Fibroblast of lung (primary cell): ENCODE measurements at regions not wholly inside any gene's neighbourhood (a gene's known extent, or its start where the extent isn't known, plus 50 kb on each side); places are given as distances from the start of the nearest gene placed in this dataset.

Experiments used
- DNase-seq, 2 donors: peaks; one replicate each; pipeline versions ENCODE4 v3.0.0 to v3.0.0-alpha.2; 2010; ENCODE audit warnings: low read depth in 2 of 2
- H2AFZ ChIP-seq: 2 replicates; pipeline ENCODE4 v1.5.1; 2012; ENCODE audit warnings: low read length, control low read depth, inconsistent platforms
- H3K27ac ChIP-seq: 2 replicates; pipeline ENCODE4 v1.5.1; 2011; ENCODE audit warnings: low read length, control low read depth; ENCODE audit not compliant: insufficient read depth
- H3K27me3 ChIP-seq: 2 replicates; pipeline ENCODE4 v1.5.1; 2011; ENCODE audit warnings: mild to moderate bottlenecking, low read length; ENCODE audit not compliant: control insufficient read depth, insufficient read depth
- H3K36me3 ChIP-seq: 2 replicates; pipeline ENCODE4 v1.5.1; 2011; ENCODE audit warnings: low read length; ENCODE audit not compliant: control insufficient read depth, insufficient read depth
- H3K4me1 ChIP-seq: 2 replicates; pipeline ENCODE4 v1.5.1; 2011; ENCODE audit warnings: low read length; ENCODE audit not compliant: control insufficient read depth, insufficient read depth; ENCODE audit errors: extremely low read depth
- H3K4me2 ChIP-seq: 2 replicates; pipeline ENCODE4 v1.5.1; 2011; ENCODE audit warnings: low read length, control low read depth; ENCODE audit not compliant: insufficient read depth; ENCODE audit errors: extremely low read depth
- H3K4me3 ChIP-seq, 4 experiments: fragments of 200-600 bp in 1 of 4; sonication (generic) in 1 of 4; replicated peaks in 1 of 4; 2 replicates each; pipeline ENCODE4 v1.5.1; 2011 to 2016; ENCODE audit warnings: low read length in 4 of 4, low read depth in 3 of 4, mild to moderate bottlenecking in 3 of 4, control low read depth in 2 of 4, inconsistent platforms in 1 of 4, mixed read lengths in 1 of 4; ENCODE audit not compliant: insufficient read depth in 1 of 4; ENCODE audit errors: control extremely low read depth in 1 of 4
- H3K79me2 ChIP-seq: 2 replicates; pipeline ENCODE4 v1.5.1; 2012; ENCODE audit warnings: mild to moderate bottlenecking, low read length, inconsistent platforms; ENCODE audit not compliant: control insufficient read depth, insufficient read depth
- H3K9ac ChIP-seq: 2 replicates; pipeline ENCODE4 v1.5.1; 2011; ENCODE audit warnings: mild to moderate bottlenecking, low read length, control low read depth; ENCODE audit not compliant: insufficient read depth
- H3K9me3 ChIP-seq: 2 replicates; pipeline ENCODE4 v1.5.1; 2012; ENCODE audit warnings: low read depth, low read length; ENCODE audit not compliant: control insufficient read depth, insufficient read depth
- H4K20me1 ChIP-seq: 2 replicates; pipeline ENCODE4 v1.5.1; 2011; ENCODE audit warnings: low read length; ENCODE audit not compliant: control insufficient read depth, insufficient read depth; ENCODE audit errors: extremely low read depth
- CTCF ChIP-seq, 2 donors: IDR thresholded peaks in 1 of 2; conservative IDR thresholded peaks in 1 of 2; 1 replicate in 1 of 2; 2 replicates in 1 of 2; pipeline ENCODE4 v1.5.1; 2011 to 2012; ENCODE audit warnings: low read length in 2 of 2, control low read depth in 1 of 2, inconsistent platforms in 1 of 2, low read depth in 1 of 2, mild to moderate bottlenecking in 1 of 2
- EZH2 ChIP-seq: IDR thresholded peaks from 2 replicates; pipeline ENCODE4 v1.5.1; 2012; ENCODE audit warnings: low read length, control low read depth, mild to moderate bottlenecking; ENCODE audit errors: missing control alignments

- DNase-seq, result peak in 1 of 2 donors; percentile 42
- H3K36me3 ChIP-seq, result no peaks in the 10 kb centered on the region
- no peak overlapping the region for H3K4me2 ChIP-seq
- H2AFZ ChIP-seq, result no peak overlapping the region
- TF ChIP-seq CTCF (conservative IDR thresholded peaks at IDR 0.05 in 1 of 2, IDR thresholded peaks at IDR 0.05 in 1 of 2; ENCODE audit: low read depth in 1 of 2, low read length in 2 of 2) (no peak), EZH2 (no peak)
- H3K4me1 ChIP-seq, result no peaks in the 10 kb centered on the region
- no peak overlapping the region for H3K4me3 ChIP-seq
- no peaks in the 10 kb centered on the region for H3K9me3 ChIP-seq
- no peaks in the 10 kb centered on the region for H3K79me2 ChIP-seq
- no peak overlapping the region for H3K9ac ChIP-seq
- no peaks in the 10 kb centered on the region for H3K27me3 ChIP-seq
- no peaks in the 10 kb centered on the region for H4K20me1 ChIP-seq
- no peak overlapping the region for H3K27ac ChIP-seq
These were observed 133.5 kb upstream of the THBS1 start for GRCh38 chr15:39447346-39447745.

- H3K27ac ChIP-seq, result no peak overlapping the region
- no peak for DNase-seq
These were observed 133.0 kb upstream of the THBS1 start for GRCh38 chr15:39447881-39448280.

GRCh38 chr15:39448409-39448808 is 132.5 kb upstream of the THBS1 start:
- Histone ChIP-seq H3K79me2 (no peaks in the 10 kb centered on the region), H3K4me1 (no peaks in the 10 kb centered on the region), H3K9ac (no peak overlapping the region), H3K27me3 (no peaks in the 10 kb centered on the region), H3K4me3 (no peak overlapping the region), H3K27ac (no peak overlapping the region), H3K4me2 (no peak overlapping the region), H3K9me3 (no peaks in the 10 kb centered on the region), H3K36me3 (no peaks in the 10 kb centered on the region), H2AFZ (no peak overlapping the region), H4K20me1 (no peaks in the 10 kb centered on the region)
- DNase-seq, result peak in 1 of 2 donors; percentile 54
- no peak for TF ChIP-seq EZH2
- no peak for TF ChIP-seq CTCF (conservative IDR thresholded peaks at IDR 0.05 in 1 of 2, IDR thresholded peaks at IDR 0.05 in 1 of 2; ENCODE audit: low read depth in 1 of 2, low read length in 2 of 2)

More at GRCh38 chr15:39447881-39448280, 133.0 kb upstream of the THBS1 start:
- no peaks in the 10 kb centered on the region for H3K4me1 ChIP-seq
- H3K4me3 ChIP-seq, result no peak overlapping the region
- no peaks in the 10 kb centered on the region for H3K36me3 ChIP-seq
- H3K9ac ChIP-seq, result no peak overlapping the region
- no peaks in the 10 kb centered on the region for H3K9me3 ChIP-seq
- no peak overlapping the region for H3K4me2 ChIP-seq
- H3K79me2 ChIP-seq, result no peaks in the 10 kb centered on the region
- no peaks in the 10 kb centered on the region for H4K20me1 ChIP-seq
- TF ChIP-seq EZH2, result no peak
- no peak for TF ChIP-seq CTCF (conservative IDR thresholded peaks at IDR 0.05 in 1 of 2, IDR thresholded peaks at IDR 0.05 in 1 of 2; ENCODE audit: low read depth in 1 of 2, low read length in 2 of 2)
- H3K27me3 ChIP-seq, result no peaks in the 10 kb centered on the region
- no peak overlapping the region for H2AFZ ChIP-seq
